SHP77 (cell line): ENCODE measurements at regions not wholly inside any gene's neighbourhood (a gene's known extent, or its start where the extent isn't known, plus 50 kb on each side); places are given as distances from the start of the nearest gene placed in this dataset.
A peak's percentile ranks its signal among the peaks of the same experiment; 100 is the strongest.
"Not testable (repeated sequence)": the region's sequence is repeated elsewhere in the genome, so short reads cannot be mapped to it uniquely, and the experiment has no call there.

ENCODE experiments used
- DNase-seq, 2 experiments: peaks; one replicate each; lab custom pipeline; 2025; lab: John Stamatoyannopoulos, UW

- DNase-seq, result not testable (repeated sequence)
These were observed 85.6 kb downstream of the OR2B2 start for GRCh38 chr6:27826612-27826985.

GRCh38 chr6:27825848-27826611 is 86.2 kb downstream of the OR2B2 start:
- not testable (repeated sequence) for DNase-seq

DNA sequence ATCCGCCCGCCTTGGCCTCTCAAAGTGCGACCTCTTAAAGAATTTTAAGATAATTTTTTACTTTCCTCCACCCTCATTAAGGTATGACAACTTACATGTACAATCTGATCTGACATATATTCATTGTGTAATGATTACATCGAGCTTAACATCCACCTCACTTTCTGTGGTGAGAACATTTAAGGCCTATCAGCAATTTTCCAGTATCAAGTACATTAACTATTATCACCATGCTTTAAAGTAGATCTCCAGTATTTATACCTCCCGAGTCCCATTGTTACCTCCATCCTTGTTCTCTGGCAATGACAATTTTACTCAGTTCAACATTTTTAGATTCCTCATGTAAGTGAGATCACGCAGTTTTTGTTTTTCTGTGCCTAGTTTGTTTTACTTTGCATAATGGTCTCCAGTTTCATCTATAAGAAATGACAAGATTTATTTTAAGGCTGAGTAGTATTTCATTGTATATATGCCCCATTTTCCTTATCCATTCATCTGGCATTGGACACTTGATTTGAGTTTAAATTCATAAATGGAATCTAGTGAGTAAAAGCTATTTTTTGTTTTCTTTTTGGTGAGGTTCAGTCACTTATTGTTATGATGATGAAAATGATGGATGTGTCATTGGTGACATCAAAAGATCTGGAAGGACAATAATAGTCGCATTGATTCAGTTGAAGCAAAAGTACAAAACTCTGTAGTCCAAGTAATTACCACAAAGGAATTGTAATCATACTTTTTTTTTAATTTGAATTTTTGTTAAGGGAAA is 87.0 kb downstream of the OR2B2 start:
- DNase-seq, result no peak

DNA sequence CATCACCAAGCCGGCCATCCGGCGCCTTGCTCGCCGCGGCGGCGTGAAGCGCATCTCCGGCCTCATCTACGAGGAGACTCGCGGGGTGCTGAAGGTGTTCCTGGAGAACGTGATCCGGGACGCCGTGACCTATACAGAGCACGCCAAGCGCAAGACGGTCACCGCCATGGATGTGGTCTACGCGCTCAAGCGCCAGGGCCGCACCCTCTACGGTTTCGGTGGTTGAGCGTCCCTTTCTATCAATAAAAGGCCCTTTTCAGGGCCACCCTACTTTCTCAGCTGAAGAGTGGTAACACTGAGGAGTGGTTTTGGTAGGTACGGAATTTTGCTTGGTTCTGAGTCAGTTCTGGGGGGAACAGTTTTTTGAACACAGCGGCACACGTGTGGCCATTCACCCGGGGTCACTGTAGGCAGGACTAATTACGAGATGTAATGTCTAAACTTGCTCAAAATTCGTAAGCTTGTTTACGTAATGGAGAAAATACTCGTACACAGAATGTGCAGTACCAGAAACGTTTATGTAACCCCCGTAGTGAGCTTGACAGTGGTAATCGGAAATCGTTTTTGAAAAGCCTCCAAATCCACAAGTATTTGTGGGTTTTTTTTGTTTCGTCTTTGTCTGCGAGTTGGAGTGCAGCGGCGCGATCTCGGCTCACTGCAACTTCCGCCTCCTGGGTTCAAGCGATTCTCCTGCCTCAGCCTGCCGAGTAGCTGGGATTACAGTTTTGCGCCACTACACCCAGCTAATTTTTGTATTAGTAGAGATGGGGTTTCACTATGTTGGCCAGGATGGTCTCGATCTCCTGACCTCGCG is 87.8 kb downstream of the OR2B2 start:
- DNase-seq, result not testable (repeated sequence)

GRCh38 chr6:27823714-27824210 is 88.4 kb downstream of the OR2B2 start:
- peak; percentile 73 to 75 for DNase-seq

GRCh38 chr6:27816906-27817305 is 95.3 kb downstream of the OR2B2 start:
- no peak for DNase-seq

- DNase-seq, result peak; percentile 91 to 97
These were observed 97.4 kb downstream of the OR2B2 start for GRCh38 chr6:27814665-27815424.

DNA sequence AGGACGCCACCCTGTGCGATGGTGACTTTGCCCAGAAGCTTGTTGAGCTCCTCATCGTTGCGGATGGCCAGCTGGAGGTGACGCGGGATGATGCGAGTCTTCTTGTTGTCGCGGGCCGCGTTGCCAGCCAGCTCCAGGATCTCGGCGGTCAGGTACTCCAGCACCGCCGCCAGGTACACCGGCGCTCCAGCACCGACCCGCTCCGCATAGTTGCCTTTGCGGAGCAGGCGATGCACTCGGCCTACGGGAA is 97.9 kb downstream of the OR2B2 start:
- DNase-seq, result not testable (repeated sequence)

GRCh38 chr6:27812805-27813492 is 99.2 kb downstream of the OR2B2 start:
- no peak for DNase-seq

DNA sequence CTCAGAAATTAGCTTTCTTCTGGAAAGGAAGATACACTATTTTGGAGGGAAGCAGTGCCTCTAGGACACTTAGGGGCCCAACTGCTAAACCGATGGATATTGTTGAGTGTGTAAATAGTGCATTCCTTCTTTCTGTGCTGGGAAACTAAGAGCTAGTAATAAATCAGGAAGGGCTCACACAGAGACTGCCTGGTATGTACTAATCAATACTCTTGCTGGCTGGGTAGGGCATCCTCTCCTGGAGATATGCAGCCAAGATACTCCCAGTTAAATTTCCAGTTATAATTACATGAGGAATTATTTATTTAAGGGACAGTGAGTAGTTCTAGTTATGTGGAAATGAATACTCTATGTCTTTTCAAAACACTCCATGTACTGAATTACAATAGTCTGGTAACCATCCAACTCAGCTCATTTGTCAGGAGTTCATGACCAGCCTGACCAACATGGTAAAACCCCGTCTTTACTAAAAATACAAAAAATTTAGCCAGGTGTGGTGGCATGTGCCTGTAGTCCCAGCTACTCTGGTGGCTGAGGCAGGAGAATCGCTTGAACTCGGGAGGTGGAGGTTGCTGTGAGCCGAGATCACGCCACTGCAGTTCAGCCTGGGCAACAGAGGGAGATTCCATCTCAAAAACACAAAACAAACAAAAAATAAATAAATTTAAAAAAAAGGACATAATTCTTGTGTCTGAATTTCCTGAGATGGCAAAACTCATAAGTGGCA is 100.0 kb downstream of the OR2B2 start:
- no peak for DNase-seq

DNA sequence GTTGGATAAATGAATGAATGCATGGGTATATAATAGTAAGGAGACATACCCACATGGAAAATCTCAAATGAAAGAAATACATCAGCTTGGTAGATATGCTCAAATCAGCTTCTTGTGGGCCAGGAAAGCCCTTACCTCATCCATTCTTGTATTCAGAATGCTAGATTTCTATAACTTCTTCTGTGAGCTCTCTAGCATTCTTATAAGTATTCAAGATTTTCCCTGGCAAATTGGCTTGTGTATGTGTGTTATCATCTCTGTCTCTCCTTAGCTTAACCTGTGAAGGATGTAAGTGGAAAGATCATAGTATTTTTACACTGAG is 100.8 kb downstream of the OR2B2 start:
- no peak for DNase-seq

DNA sequence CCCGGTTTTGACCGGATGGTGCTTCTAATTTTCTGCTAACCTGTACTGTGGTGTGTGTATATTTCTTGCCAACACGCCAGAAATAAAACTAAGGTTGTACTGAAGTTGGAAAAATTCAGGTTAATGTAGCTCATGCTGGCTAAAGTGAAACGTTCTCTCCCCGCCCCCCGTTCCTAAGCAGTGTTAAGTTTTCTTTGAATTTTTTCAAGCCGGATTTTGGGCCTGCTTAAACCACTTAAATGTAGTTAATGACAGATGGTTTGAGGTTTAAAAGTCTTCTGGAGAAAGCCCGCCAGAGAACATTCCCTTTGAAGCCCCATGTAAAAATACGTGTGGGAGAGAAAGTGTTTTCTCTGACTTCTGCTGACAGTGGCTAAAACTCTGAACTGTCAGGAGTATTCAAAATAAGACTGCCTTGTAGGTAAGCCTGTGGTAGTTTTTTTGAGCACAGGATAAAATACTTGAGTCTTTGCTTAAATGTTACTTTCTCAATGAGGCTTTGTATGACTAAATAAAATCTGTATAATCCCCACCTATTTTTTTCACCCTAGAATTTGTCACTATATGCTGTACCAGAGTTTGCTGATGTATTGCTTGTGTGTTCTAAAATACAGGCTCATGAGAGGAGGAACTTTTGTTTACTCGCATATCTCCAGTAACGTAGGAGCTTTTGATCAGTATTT is 101.3 kb downstream of the OR2B2 start:
- DNase-seq, result no peak

- DNase-seq, result peak; percentile 92 to 93
These were observed 102.0 kb downstream of the OR2B2 start for GRCh38 chr6:27809939-27810767.

DNA sequence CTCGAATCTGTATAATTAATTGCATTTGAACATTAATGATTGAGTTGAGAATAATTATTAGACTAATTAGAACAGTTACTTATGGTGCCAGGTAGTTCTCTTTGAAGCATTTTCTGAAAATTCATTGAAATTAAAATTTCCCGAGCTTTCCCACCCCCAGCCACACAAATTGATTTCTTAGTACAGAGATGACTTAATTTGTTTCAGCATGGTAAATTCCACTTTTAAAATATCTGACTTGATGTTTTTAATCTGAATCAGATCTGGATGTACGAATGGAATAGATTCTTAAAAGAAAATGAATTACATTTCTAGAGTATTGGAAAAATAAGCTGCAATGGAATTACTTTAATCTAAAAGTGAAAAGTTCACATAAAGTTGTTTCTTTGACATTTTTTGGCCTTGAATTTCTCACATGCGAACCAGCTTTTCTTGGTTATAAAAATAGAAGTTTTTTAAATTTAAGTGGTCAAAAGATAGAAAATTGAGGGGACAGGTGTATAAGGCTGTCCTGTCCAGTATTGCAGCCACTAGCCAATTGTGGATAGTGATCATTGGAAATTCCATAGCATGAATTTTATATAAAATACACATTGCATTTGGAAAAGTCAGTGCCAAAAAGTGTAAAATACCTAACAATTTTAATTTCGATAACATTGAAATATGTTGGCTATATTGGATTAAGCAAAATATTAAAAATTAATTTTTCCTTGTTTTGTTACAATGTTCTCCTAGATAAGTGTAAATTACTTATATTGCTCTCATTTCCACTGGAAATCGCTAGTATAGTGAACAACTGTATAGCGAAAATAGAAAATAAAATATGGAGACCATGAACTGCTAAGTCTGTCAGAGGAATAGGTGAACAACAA is 102.9 kb downstream of the OR2B2 start:
- DNase-seq, result no peak

GRCh38 chr6:27808242-27809066 is 103.7 kb downstream of the OR2B2 start:
- DNase-seq, result peak in 1 of 2 experiments; percentile 53

GRCh38 chr6:27807441-27808241 is 104.6 kb downstream of the OR2B2 start:
- peak; percentile 92 to 95 for DNase-seq
